NCI-H510A (cell line): ENCODE measurements at regions not wholly inside any gene's neighbourhood (a gene's known extent, or its start where the extent isn't known, plus 50 kb on each side); places are given as distances from the start of the nearest gene placed in this dataset.
"Not testable (repeated sequence)": the region's sequence is repeated elsewhere in the genome, so short reads cannot be mapped to it uniquely, and the experiment has no call there.

ENCODE experiments used
- DNase-seq: peaks from one replicate; lab custom pipeline; 2025; lab: John Stamatoyannopoulos, UW

- not testable (repeated sequence) for DNase-seq
These were observed 279.6 kb upstream of the HS6ST1 start for GRCh38 chr2:128598260-128598659.

- DNase-seq = no peak
These were observed 280.3 kb upstream of the HS6ST1 start for GRCh38 chr2:128598862-128599441.

- DNase-seq = no peak
These were observed 281.0 kb upstream of the HS6ST1 start for GRCh38 chr2:128599700-128600099.

- no peak for DNase-seq
These were observed 282.1 kb upstream of the HS6ST1 start for GRCh38 chr2:128600581-128601297.

GRCh38 chr2:128601298-128602037, 282.8 kb upstream of the HS6ST1 start:
- DNase-seq = no peak

- DNase-seq = no peak
These were observed 283.5 kb upstream of the HS6ST1 start for GRCh38 chr2:128602038-128602698.

GRCh38 chr2:128602699-128603101, 284.0 kb upstream of the HS6ST1 start:
- DNase-seq = no peak

GRCh38 chr2:128603411-128603924, 284.8 kb upstream of the HS6ST1 start:
- no peak for DNase-seq

GRCh38 chr2:128604045-128604444, 285.4 kb upstream of the HS6ST1 start:
- DNase-seq = no peak

- DNase-seq = not testable (repeated sequence)
These were observed 285.9 kb upstream of the HS6ST1 start for GRCh38 chr2:128604581-128604980.

- DNase-seq = no peak
These were observed 286.8 kb upstream of the HS6ST1 start for GRCh38 chr2:128605421-128605820.

- DNase-seq = no peak
These were observed 287.3 kb upstream of the HS6ST1 start for GRCh38 chr2:128605931-128606330.

GRCh38 chr2:128606837-128607236, 288.2 kb upstream of the HS6ST1 start:
- DNase-seq = no peak

GRCh38 chr2:128607440-128607839, 288.8 kb upstream of the HS6ST1 start:
- no peak for DNase-seq

GRCh38 chr2:128607911-128608506, 289.3 kb upstream of the HS6ST1 start:
- no peak for DNase-seq

GRCh38 chr2:128608921-128609880, 290.5 kb upstream of the HS6ST1 start:
- no peak for DNase-seq

GRCh38 chr2:128610496-128610895, 291.8 kb upstream of the HS6ST1 start:
- DNase-seq = no peak

- DNase-seq = no peak
These were observed 293.0 kb upstream of the HS6ST1 start for GRCh38 chr2:128611421-128612320.

- DNase-seq = no peak
These were observed 294.0 kb upstream of the HS6ST1 start for GRCh38 chr2:128612628-128613027.

- DNase-seq = no peak
These were observed 294.7 kb upstream of the HS6ST1 start for GRCh38 chr2:128613351-128613750.
